ENCODE measurements at regions not wholly inside any gene's neighbourhood (a gene's known extent, or its start where the extent isn't known, plus 50 kb on each side); places are given as distances from the start of the nearest gene placed in this dataset.
A peak's percentile ranks its signal among the peaks of the same experiment; 100 is the strongest.

- Mint-ChIP-seq H3K4me1 (ENCODE audit: low read depth) (peaks cover 60% of the 10 kb centered on the region), H3K4me3 (peak overlapping the region; percentile 80), H3K27me3 (peaks cover 4% of the 10 kb centered on the region), H3K36me3 (ENCODE audit: low read depth) (peaks cover 24% of the 10 kb centered on the region), H3K27ac (peak overlapping the region; percentile 98), H3K9me3 (no peaks in the 10 kb centered on the region)
- no peak for DNase-seq
Observed at GRCh38 chr17:409308-409847, 56.8 kb upstream of the RPH3AL start.

- Mint-ChIP-seq H3K36me3 (ENCODE audit: low read depth) (peaks cover 24% of the 10 kb centered on the region), H3K27me3 (no peaks in the 10 kb centered on the region), H3K9me3 (no peaks in the 10 kb centered on the region), H3K4me1 (ENCODE audit: low read depth) (peaks cover 23% of the 10 kb centered on the region), H3K4me3 (no peak overlapping the region), H3K27ac (no peak overlapping the region)
- DNase-seq = no peak
Observed at GRCh38 chr17:404703-405102, 52.1 kb upstream of the RPH3AL start.

Data from activated T-cell treated with anti-CD3 and anti-CD28 coated beads, Interleukin-2, amount 50 U/mL, for 24 hours (primary cell).